KMS-11 (cell line): ENCODE measurements at regions not wholly inside any gene's neighbourhood (a gene's known extent, or its start where the extent isn't known, plus 50 kb on each side); places are given as distances from the start of the nearest gene placed in this dataset.
"Not testable (repeated sequence)": the region's sequence is repeated elsewhere in the genome, so short reads cannot be mapped to it uniquely, and the experiment has no call there.

ENCODE experiments used
- H2AFZ ChIP-seq: fragments of 200-600 bp; sonication (generic); 2 replicates; pipeline ENCODE4 v1.6.1; 2016; ENCODE audit warnings: antibody characterized with exemption, mixed run types, low read depth
- H3K27ac ChIP-seq: fragments of 200-600 bp; sonication (generic); 2 replicates; pipeline ENCODE4 v1.6.1; 2016; ENCODE audit warnings: mild to moderate bottlenecking, mixed run types
- H3K27me3 ChIP-seq: fragments of 200-600 bp; sonication (generic); 2 replicates; pipeline ENCODE4 v1.6.1; 2017; ENCODE audit warnings: mild to moderate bottlenecking, low read depth, mixed run types, moderate library complexity; ENCODE audit not compliant: insufficient read depth
- H3K36me3 ChIP-seq: fragments of 200-600 bp; sonication (generic); 2 replicates; pipeline ENCODE4 v1.6.1; 2017; ENCODE audit warnings: mild to moderate bottlenecking, mixed run types; ENCODE audit not compliant: insufficient read depth
- H3K4me1 ChIP-seq: fragments of 200-600 bp; sonication (generic); 2 replicates; pipeline ENCODE4 v1.6.1; 2016; ENCODE audit warnings: mild to moderate bottlenecking, low read depth, mixed run types; ENCODE audit not compliant: poor library complexity, severe bottlenecking
- H3K4me2 ChIP-seq: fragments of 200-600 bp; sonication (generic); 2 replicates; pipeline ENCODE4 v1.7.0; 2016; ENCODE audit warnings: mild to moderate bottlenecking, mixed run types
- H3K4me3 ChIP-seq: fragments of 200-600 bp; sonication (generic); IDR thresholded peaks from 2 replicates; pipeline ENCODE4 v1.6.1; 2017; ENCODE audit warnings: low read depth, low read length, mixed read lengths; ENCODE audit not compliant: insufficient read depth
- H3K79me2 ChIP-seq: fragments of 200-600 bp; sonication (generic); 2 replicates; pipeline ENCODE4 v1.6.1; 2016; ENCODE audit warnings: low read depth, mixed run types; ENCODE audit not compliant: insufficient read depth
- H3K9ac ChIP-seq: fragments of 200-600 bp; sonication (generic); 2 replicates; pipeline ENCODE4 v1.6.1; 2016; ENCODE audit warnings: mild to moderate bottlenecking, mixed run types
- H4K20me1 ChIP-seq: fragments of 200-600 bp; sonication (generic); 2 replicates; pipeline ENCODE4 v1.6.1; 2016; ENCODE audit warnings: mild to moderate bottlenecking, mixed run types; ENCODE audit not compliant: insufficient read depth
- CTCF ChIP-seq: fragments of 200-600 bp; sonication (generic); conservative IDR thresholded peaks from 2 replicates; pipeline ENCODE4 v1.6.1; 2017; ENCODE audit warnings: low read depth, mild to moderate bottlenecking, antibody characterized with exemption, low read length, moderate library complexity, mixed read lengths

- H3K4me1 ChIP-seq: no peaks in the 10 kb centered on the region
- no peaks in the 10 kb centered on the region for H3K36me3 ChIP-seq
- H3K4me3 ChIP-seq: no peak overlapping the region
- H3K9ac ChIP-seq: no peak overlapping the region
- no peak for TF ChIP-seq CTCF
- H3K27ac ChIP-seq: no peak overlapping the region
- no peak overlapping the region for H2AFZ ChIP-seq
- no peaks in the 10 kb centered on the region for H3K27me3 ChIP-seq
- H4K20me1 ChIP-seq: no peaks in the 10 kb centered on the region
- no peaks in the 10 kb centered on the region for H3K79me2 ChIP-seq
- no peak overlapping the region for H3K4me2 ChIP-seq
These were observed 537.7 kb downstream of the TRAM1L1 start for GRCh38 chr4:116547632-116548031.

- Histone ChIP-seq H3K36me3 (no peaks in the 10 kb centered on the region), H3K79me2 (no peaks in the 10 kb centered on the region), H2AFZ (no peak overlapping the region), H3K27ac (no peak overlapping the region), H3K9ac (no peak overlapping the region), H3K27me3 (no peaks in the 10 kb centered on the region), H4K20me1 (no peaks in the 10 kb centered on the region), H3K4me1 (no peaks in the 10 kb centered on the region), H3K4me2 (no peak overlapping the region), H3K4me3 (no peak overlapping the region)
- TF ChIP-seq CTCF: no peak
These were observed 538.6 kb downstream of the TRAM1L1 start for GRCh38 chr4:116546759-116547158.

- H3K27me3 ChIP-seq: no peaks in the 10 kb centered on the region
- H3K36me3 ChIP-seq: no peaks in the 10 kb centered on the region
- no peaks in the 10 kb centered on the region for H4K20me1 ChIP-seq
- H2AFZ ChIP-seq: no peak overlapping the region
- no peak overlapping the region for H3K4me2 ChIP-seq
- no peaks in the 10 kb centered on the region for H3K4me1 ChIP-seq
- no peak overlapping the region for H3K27ac ChIP-seq
- no peak overlapping the region for H3K9ac ChIP-seq
- H3K79me2 ChIP-seq: no peaks in the 10 kb centered on the region
- H3K4me3 ChIP-seq: no peak overlapping the region
- TF ChIP-seq CTCF: no peak
These were observed 540.4 kb downstream of the TRAM1L1 start for GRCh38 chr4:116544946-116545345.

- H3K79me2 ChIP-seq: no peaks in the 10 kb centered on the region
- no peak for TF ChIP-seq CTCF
- no peak overlapping the region for H3K27ac ChIP-seq
These were observed 545.6 kb downstream of the TRAM1L1 start for GRCh38 chr4:116539744-116540143.

GRCh38 chr4:116537828-116538227 lies 547.5 kb downstream of the TRAM1L1 start:
- Histone ChIP-seq H3K36me3 (no peaks in the 10 kb centered on the region), H4K20me1 (no peaks in the 10 kb centered on the region), H3K4me3 (no peak overlapping the region), H2AFZ (no peak overlapping the region), H3K4me2 (no peak overlapping the region), H3K27ac (no peak overlapping the region), H3K79me2 (no peaks in the 10 kb centered on the region), H3K27me3 (no peaks in the 10 kb centered on the region), H3K4me1 (no peaks in the 10 kb centered on the region), H3K9ac (no peak overlapping the region)
- TF ChIP-seq CTCF: no peak

More at GRCh38 chr4:116539744-116540143, 545.6 kb downstream of the TRAM1L1 start:
- no peak overlapping the region for H3K9ac ChIP-seq
- H3K4me1 ChIP-seq: no peaks in the 10 kb centered on the region
- H3K27me3 ChIP-seq: no peaks in the 10 kb centered on the region
- H3K4me2 ChIP-seq: no peak overlapping the region
- H4K20me1 ChIP-seq: no peaks in the 10 kb centered on the region
- no peak overlapping the region for H3K4me3 ChIP-seq
- no peaks in the 10 kb centered on the region for H3K36me3 ChIP-seq
- no peak overlapping the region for H2AFZ ChIP-seq

GRCh38 chr4:116536024-116536423 lies 549.4 kb downstream of the TRAM1L1 start:
- H3K27me3 ChIP-seq, H3K9ac ChIP-seq, H3K4me2 ChIP-seq: not testable (repeated sequence)

More at GRCh38 chr4:116536024-116536423, 549.4 kb downstream of the TRAM1L1 start:
- H3K79me2 ChIP-seq, H3K36me3 ChIP-seq, H3K4me1 ChIP-seq, H3K4me3 ChIP-seq, H4K20me1 ChIP-seq, H2AFZ ChIP-seq, H3K27ac ChIP-seq: not testable (repeated sequence)
